ENCODE measurements at regions not wholly inside any gene's neighbourhood (a gene's known extent, or its start where the extent isn't known, plus 50 kb on each side); places are given as distances from the start of the nearest gene placed in this dataset.
A peak's percentile ranks its signal among the peaks of the same experiment; 100 is the strongest.

GRCh38 chr7:11239316-11239715 lies 265.6 kb downstream of the PHF14 start:
- Mint-ChIP-seq H3K36me3 (ENCODE audit: low read depth) (no peaks in the 10 kb centered on the region), H3K9me3 (no peaks in the 10 kb centered on the region), H3K4me3 (no peak overlapping the region), H3K27ac (peak overlapping the region; percentile 30; the same call in 1 of the 2 replicates), H3K27me3 (ENCODE audit: insufficient read depth, low read depth, poor library complexity) (peaks cover 8% of the 10 kb centered on the region), H3K4me1 (peaks cover 41% of the 10 kb centered on the region)
- Histone ChIP-seq H3K79me2 (replicated peaks; ENCODE audit: insufficient read depth) (no peaks in the 10 kb centered on the region), H3K4me3 (no peak overlapping the region), H2AFZ (no peak overlapping the region), H3K27me3 (ENCODE audit: insufficient read depth) (no peaks in the 10 kb centered on the region), H3K4me1 (ENCODE audit: insufficient read depth) (peaks cover 44% of the 10 kb centered on the region), H3K4me2 (no peak overlapping the region), H3K27ac (ENCODE audit: low read depth) (no peak overlapping the region), H3K36me3 (ENCODE audit: insufficient read depth) (no peaks in the 10 kb centered on the region), H4K20me1 (replicated peaks; ENCODE audit: insufficient read depth) (no peaks in the 10 kb centered on the region), H3K9me2 (ENCODE audit: insufficient read depth) (no peaks in the 10 kb centered on the region), H3F3A (replicated peaks; ENCODE audit: low read depth) (no peaks in the 10 kb centered on the region)
- DNase-seq (ENCODE audit: low spot score) (no peak), ATAC-seq (no peak)
- no peak for TF ChIP-seq ZNF331 (CRISPR knock-in tag; IDR thresholded peaks at IDR 0.05; ENCODE audit: low read depth)
- TF ChIP-seq JUNB (IDR thresholded peaks at IDR 0.05; ENCODE audit: unreplicated experiment) = no peak
- no peak for TF ChIP-seq NANOG (IDR thresholded peaks at IDR 0.05; ENCODE audit: borderline replicate concordance)
- no peak for TF ChIP-seq EZH2 (IDR thresholded peaks at IDR 0.05; ENCODE audit: low read depth, unreplicated experiment)
- TF ChIP-seq, protein P1, sequence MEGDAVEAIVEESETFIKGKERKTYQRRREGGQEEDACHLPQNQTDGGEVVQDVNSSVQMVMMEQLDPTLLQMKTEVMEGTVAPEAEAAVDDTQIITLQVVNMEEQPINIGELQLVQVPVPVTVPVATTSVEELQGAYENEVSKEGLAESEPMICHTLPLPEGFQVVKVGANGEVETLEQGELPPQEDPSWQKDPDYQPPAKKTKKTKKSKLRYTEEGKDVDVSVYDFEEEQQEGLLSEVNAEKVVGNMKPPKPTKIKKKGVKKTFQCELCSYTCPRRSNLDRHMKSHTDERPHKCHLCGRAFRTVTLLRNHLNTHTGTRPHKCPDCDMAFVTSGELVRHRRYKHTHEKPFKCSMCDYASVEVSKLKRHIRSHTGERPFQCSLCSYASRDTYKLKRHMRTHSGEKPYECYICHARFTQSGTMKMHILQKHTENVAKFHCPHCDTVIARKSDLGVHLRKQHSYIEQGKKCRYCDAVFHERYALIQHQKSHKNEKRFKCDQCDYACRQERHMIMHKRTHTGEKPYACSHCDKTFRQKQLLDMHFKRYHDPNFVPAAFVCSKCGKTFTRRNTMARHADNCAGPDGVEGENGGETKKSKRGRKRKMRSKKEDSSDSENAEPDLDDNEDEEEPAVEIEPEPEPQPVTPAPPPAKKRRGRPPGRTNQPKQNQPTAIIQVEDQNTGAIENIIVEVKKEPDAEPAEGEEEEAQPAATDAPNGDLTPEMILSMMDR (conservative IDR thresholded peaks at IDR 0.05; ENCODE audit: low read depth in 2 of 2) = no peak
- no peak for TF ChIP-seq CREB1 (CRISPR knock-in tag; IDR thresholded peaks at IDR 0.05; ENCODE audit: low read depth)
- TF ChIP-seq ETS1 (IDR thresholded peaks at IDR 0.05) = no peak
- TF ChIP-seq ZNF462 (CRISPR knock-in tag; IDR thresholded peaks at IDR 0.05) = no peak
- no peak for TF ChIP-seq EZH2phosphoT487 (IDR thresholded peaks at IDR 0.05; ENCODE audit: unreplicated experiment)
- no peak for TF ChIP-seq STAT1 (IDR thresholded peaks at IDR 0.05; ENCODE audit: unreplicated experiment)
- TF ChIP-seq, protein P2, sequence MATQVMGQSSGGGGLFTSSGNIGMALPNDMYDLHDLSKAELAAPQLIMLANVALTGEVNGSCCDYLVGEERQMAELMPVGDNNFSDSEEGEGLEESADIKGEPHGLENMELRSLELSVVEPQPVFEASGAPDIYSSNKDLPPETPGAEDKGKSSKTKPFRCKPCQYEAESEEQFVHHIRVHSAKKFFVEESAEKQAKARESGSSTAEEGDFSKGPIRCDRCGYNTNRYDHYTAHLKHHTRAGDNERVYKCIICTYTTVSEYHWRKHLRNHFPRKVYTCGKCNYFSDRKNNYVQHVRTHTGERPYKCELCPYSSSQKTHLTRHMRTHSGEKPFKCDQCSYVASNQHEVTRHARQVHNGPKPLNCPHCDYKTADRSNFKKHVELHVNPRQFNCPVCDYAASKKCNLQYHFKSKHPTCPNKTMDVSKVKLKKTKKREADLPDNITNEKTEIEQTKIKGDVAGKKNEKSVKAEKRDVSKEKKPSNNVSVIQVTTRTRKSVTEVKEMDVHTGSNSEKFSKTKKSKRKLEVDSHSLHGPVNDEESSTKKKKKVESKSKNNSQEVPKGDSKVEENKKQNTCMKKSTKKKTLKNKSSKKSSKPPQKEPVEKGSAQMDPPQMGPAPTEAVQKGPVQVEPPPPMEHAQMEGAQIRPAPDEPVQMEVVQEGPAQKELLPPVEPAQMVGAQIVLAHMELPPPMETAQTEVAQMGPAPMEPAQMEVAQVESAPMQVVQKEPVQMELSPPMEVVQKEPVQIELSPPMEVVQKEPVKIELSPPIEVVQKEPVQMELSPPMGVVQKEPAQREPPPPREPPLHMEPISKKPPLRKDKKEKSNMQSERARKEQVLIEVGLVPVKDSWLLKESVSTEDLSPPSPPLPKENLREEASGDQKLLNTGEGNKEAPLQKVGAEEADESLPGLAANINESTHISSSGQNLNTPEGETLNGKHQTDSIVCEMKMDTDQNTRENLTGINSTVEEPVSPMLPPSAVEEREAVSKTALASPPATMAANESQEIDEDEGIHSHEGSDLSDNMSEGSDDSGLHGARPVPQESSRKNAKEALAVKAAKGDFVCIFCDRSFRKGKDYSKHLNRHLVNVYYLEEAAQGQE (IDR thresholded peaks at IDR 0.05; ENCODE audit: unreplicated experiment) = no peak
- no peak for TF ChIP-seq ZNF114 (CRISPR knock-in tag; IDR thresholded peaks at IDR 0.05)
- TF ChIP-seq POLR2AphosphoS5 (IDR thresholded peaks at IDR 0.05; ENCODE audit: low read depth) = no peak

Measured in GM23338 (cell line).